ENCODE measurements at regions not wholly inside any gene's neighbourhood (a gene's known extent, or its start where the extent isn't known, plus 50 kb on each side); places are given as distances from the start of the nearest gene placed in this dataset.
A peak's percentile ranks its signal among the peaks of the same experiment; 100 is the strongest.

DNA sequence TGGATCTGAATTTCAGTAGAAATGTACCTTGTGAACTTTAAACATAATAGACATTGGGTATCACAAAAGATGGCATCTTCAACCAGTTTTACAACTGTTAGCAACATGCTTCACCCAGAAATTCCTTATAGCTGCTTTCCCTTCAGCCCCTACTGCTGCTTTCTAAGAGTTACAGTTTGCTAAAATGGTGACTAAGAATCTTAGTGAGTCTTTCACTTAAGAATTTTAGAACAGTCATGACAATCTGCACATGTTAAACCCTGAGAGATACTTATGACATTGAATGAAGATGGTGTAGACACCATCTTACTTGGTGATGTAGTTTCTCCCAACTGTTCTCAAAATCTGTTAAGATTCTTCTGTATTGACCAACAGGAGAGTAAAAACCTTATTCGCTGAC, 129.7 kb upstream of the UBE2E1 start:
- Histone ChIP-seq H3K27ac (no peak overlapping the region), H3K36me3 (no peaks in the 10 kb centered on the region), H3K4me1 (peaks cover 0 to 12% (median 8%) of the 10 kb centered on the region in 4 donors), H3K9me3 (no peaks in the 10 kb centered on the region), H3K4me3 (no peak overlapping the region), H3K27me3 (peaks cover 0 to 12% (median 9%) of the 10 kb centered on the region in 3 donors)
- intact Hi-C loops (cut with DNase I; ENCODE audit: low total_unique reads) = no loop called here
- no peak for TF ChIP-seq POLR2AphosphoS5 (IDR thresholded peaks at IDR 0.05)
- no peak for TF ChIP-seq POLR2A (IDR thresholded peaks at IDR 0.05)
- TF ChIP-seq, protein P1, sequence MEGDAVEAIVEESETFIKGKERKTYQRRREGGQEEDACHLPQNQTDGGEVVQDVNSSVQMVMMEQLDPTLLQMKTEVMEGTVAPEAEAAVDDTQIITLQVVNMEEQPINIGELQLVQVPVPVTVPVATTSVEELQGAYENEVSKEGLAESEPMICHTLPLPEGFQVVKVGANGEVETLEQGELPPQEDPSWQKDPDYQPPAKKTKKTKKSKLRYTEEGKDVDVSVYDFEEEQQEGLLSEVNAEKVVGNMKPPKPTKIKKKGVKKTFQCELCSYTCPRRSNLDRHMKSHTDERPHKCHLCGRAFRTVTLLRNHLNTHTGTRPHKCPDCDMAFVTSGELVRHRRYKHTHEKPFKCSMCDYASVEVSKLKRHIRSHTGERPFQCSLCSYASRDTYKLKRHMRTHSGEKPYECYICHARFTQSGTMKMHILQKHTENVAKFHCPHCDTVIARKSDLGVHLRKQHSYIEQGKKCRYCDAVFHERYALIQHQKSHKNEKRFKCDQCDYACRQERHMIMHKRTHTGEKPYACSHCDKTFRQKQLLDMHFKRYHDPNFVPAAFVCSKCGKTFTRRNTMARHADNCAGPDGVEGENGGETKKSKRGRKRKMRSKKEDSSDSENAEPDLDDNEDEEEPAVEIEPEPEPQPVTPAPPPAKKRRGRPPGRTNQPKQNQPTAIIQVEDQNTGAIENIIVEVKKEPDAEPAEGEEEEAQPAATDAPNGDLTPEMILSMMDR (IDR thresholded peaks at IDR 0.05) = no peak
- TF ChIP-seq EP300 (IDR thresholded peaks at IDR 0.05) = no peak
- WGBS, 5 donors = 97 to 100% (median 100%) methylated on average over 1 of the region's 1 CpG
- DNase-seq = no peak

DNA sequence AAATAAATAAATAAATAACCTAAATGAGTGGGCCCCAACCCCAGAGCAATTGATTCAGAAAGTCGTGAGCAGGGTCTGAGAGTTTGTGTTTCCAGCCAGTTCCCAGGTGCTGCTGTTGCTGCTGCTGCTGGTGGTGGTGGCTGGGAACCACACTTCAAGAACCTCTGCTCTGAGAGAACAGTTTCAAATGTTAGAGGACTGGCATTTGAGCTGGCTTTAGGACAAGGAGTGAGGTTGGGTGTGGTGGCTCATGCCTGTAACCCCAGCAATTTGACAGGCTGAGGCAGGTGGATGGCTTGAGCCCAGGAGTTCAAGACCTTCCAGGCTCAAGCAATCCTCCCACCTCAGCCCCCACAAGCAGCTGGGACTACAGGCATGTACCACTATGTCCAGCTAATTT, 123.1 kb upstream of the UBE2E1 start:
- Histone ChIP-seq H3K36me3 (no peaks in the 10 kb centered on the region), H3K4me1 (peaks cover 0 to 12% (median 6%) of the 10 kb centered on the region in 4 donors), H3K4me3 (no peak overlapping the region), H3K27me3 (no peaks in the 10 kb centered on the region), H3K27ac (no peak overlapping the region), H3K9me3 (no peaks in the 10 kb centered on the region)
- intact Hi-C loops (cut with DNase I; ENCODE audit: low total_unique reads) = no loop called here
- TF ChIP-seq, protein P1 (IDR thresholded peaks at IDR 0.05) = no peak
- TF ChIP-seq POLR2A (IDR thresholded peaks at IDR 0.05) = no peak
- no peak for TF ChIP-seq POLR2AphosphoS5 (IDR thresholded peaks at IDR 0.05)
- no peak for TF ChIP-seq EP300 (IDR thresholded peaks at IDR 0.05)
- 50 to 71% (median 55%) methylated on average over 1 of the region's 1 CpG for WGBS, 5 donors
- DNase-seq = no peak

DNA sequence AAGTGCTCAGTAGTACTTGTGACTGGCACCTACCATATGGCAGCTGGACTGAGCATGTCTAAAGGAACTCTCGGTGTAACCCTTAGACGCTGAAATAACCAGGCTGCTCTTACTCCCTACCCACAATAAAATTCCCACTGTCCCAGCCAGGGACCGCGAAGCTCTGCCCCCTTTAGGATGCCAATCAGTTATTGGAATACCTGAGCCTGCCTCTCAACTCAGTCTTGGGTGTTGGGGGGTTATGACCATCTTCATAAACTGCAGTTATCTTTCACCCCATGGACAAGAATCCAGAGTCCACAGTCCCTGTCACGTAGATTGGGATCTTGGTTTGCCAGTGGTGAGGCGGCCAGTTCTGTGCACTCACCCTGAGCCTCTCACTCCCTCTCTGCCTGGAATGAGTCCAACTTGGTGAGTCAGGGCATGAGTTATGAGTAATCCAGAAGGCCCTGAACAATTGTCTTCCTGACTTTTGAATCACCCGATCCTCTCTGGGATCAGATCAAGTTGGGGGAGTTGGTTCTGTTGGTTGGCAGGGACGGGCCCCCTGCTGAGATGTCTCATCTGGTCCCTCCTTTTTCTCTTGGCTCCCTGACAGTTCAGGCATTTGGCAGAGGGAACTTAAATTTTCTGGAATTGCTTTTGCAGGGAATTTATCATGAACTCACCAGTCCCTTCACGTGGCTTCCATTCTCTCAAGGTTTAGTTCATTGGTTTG, 120.1 kb upstream of the UBE2E1 start:
- intact Hi-C loops (cut with DNase I; ENCODE audit: low total_unique reads) = no loop called here
- Histone ChIP-seq H3K4me3 (no peak overlapping the region), H3K27me3 (no peaks in the 10 kb centered on the region), H3K4me1 (peaks cover 0 to 12% (median 6%) of the 10 kb centered on the region in 4 donors), H3K36me3 (no peaks in the 10 kb centered on the region), H3K27ac (peak overlapping the region in 2 of 5 donors; percentile 18 to 27), H3K9me3 (peaks cover 0 to 11% (median 5%) of the 10 kb centered on the region in 4 donors)
- 51 to 63% (median 57%) methylated on average over 8 to 9 of the region's 9 CpGs for WGBS, 5 donors
- TF ChIP-seq POLR2A (IDR thresholded peaks at IDR 0.05) (no peak), POLR2AphosphoS5 (IDR thresholded peaks at IDR 0.05) (peak in 2 of 3 donors; percentile 21 to 71)
- DNase-seq = peak; percentile 68 to 83

DNA sequence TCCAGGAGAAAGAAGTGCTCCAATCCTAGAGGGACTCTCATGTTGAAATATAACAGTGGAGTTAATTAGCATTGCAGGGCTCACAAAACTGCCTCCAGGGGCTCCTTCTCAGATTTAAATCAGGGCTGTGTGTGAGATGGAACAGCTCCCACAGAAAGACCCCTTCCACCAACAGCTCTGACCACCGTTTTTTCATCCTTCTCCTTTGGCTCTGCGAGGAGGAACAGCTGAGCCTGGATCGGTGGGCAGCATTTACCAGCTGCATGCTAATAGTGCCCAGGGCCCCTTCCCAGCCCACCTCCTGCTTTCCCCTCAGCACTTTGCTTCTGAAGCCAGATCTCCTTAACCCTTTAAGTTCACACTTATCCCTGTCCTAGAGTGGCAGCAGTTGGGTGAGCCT, 119.2 kb upstream of the UBE2E1 start:
- Histone ChIP-seq H3K27ac (no peak overlapping the region), H3K4me1 (peaks cover 0 to 12% (median 6%) of the 10 kb centered on the region in 4 donors), H3K9me3 (peaks cover 0 to 11% (median 5%) of the 10 kb centered on the region in 4 donors), H3K36me3 (no peaks in the 10 kb centered on the region), H3K27me3 (no peaks in the 10 kb centered on the region), H3K4me3 (no peak overlapping the region)
- intact Hi-C loops (cut with DNase I; ENCODE audit: low total_unique reads) = no loop called here
- 71 to 95% (median 87%) methylated on average over 3 of the region's 3 CpGs for WGBS, 5 donors
- no peak for DNase-seq
- TF ChIP-seq, protein P1 (IDR thresholded peaks at IDR 0.05) = no peak
- TF ChIP-seq POLR2AphosphoS5 (IDR thresholded peaks at IDR 0.05) (no peak), POLR2A (IDR thresholded peaks at IDR 0.05) (no peak), EP300 (IDR thresholded peaks at IDR 0.05) (no peak)

DNA sequence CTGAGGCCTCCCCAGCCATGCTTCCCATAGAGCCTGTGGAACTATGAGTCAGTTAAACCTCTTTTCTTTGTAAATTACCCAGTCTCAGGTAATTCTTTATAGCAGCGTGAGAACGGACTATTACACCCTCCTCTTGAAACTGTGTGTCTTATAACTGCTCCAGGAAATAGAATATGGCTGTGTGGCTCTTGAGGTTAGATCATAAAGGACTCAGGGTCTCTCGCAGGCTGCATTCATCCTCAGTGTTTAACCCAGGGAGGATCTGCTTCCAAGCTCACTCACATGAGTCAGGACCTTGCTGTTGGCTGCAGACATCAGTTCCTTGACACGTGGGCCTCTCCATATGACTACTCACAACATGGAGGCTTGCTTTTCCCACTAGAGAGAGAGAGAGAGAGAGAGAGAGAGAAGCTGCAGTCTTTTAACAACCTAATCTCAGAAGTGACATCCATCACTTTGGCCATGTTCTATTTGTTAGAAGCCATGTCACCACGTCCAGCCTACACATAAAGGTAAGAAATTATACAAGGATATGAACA, 114.3 kb upstream of the UBE2E1 start:
- H3K27ac ChIP-seq = no peak overlapping the region
- no peaks in the 10 kb centered on the region for H3K36me3 ChIP-seq
- WGBS, 5 donors = 80 to 87% (median 85%) methylated on average over 5 of the region's 5 CpGs
- H3K27me3 ChIP-seq = no peaks in the 10 kb centered on the region
- no peak for DNase-seq
- intact Hi-C loops (cut with DNase I; ENCODE audit: low total_unique reads) = no loop called here
- H3K4me1 ChIP-seq = peaks cover 0 to 4% (median 1%) of the 10 kb centered on the region in 4 donors
- no peak for TF ChIP-seq POLR2A (IDR thresholded peaks at IDR 0.05)
- TF ChIP-seq, protein P1 (IDR thresholded peaks at IDR 0.05) = no peak
- no peak for TF ChIP-seq POLR2AphosphoS5 (IDR thresholded peaks at IDR 0.05)
- TF ChIP-seq EP300 (IDR thresholded peaks at IDR 0.05) = no peak
- H3K4me3 ChIP-seq = no peak overlapping the region
- peaks cover 0 to 11% (median 5%) of the 10 kb centered on the region in 4 donors for H3K9me3 ChIP-seq
